Loucy (cell line): ENCODE measurements at regions not wholly inside any gene's neighbourhood (a gene's known extent, or its start where the extent isn't known, plus 50 kb on each side); places are given as distances from the start of the nearest gene placed in this dataset.

Experiments
- EZH2phosphoT487 ChIP-seq: fragments of 200-600 bp; IDR thresholded peaks from 2 replicates; pipeline ENCODE4 v1.6.1; 2018; ENCODE audit warnings: antibody characterized with exemption, mild to moderate bottlenecking, moderate library complexity, borderline replicate concordance
- TF ChIP-seq, protein P1 (sequence below): fragments of 200-600 bp; sonication (generic); conservative IDR thresholded peaks from 2 replicates; pipeline ENCODE4 v1.5.1; 2014; ENCODE audit warnings: mild to moderate bottlenecking, antibody characterized with exemption, low read length

DNA sequence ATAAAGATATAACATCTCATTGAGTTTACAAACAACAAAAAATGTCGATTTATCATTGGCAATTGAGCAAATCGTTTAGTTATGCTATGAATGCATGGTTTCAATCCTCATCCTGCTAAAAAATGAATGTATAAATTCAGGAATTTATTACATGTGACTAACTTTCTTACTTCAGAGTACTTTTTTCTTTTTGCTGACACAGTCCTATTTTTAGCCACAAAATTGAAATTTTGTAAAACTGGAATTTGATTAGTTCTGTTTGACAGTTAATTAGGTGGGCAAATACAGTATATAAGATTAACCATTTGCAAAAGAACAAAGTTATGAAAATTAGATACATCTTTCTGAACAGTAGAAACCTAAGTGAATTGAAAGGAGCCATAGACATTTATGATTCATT is 925.0 kb upstream of the CHORDC1 start:
- no peak for TF ChIP-seq EZH2phosphoT487
- TF ChIP-seq, protein P1, sequence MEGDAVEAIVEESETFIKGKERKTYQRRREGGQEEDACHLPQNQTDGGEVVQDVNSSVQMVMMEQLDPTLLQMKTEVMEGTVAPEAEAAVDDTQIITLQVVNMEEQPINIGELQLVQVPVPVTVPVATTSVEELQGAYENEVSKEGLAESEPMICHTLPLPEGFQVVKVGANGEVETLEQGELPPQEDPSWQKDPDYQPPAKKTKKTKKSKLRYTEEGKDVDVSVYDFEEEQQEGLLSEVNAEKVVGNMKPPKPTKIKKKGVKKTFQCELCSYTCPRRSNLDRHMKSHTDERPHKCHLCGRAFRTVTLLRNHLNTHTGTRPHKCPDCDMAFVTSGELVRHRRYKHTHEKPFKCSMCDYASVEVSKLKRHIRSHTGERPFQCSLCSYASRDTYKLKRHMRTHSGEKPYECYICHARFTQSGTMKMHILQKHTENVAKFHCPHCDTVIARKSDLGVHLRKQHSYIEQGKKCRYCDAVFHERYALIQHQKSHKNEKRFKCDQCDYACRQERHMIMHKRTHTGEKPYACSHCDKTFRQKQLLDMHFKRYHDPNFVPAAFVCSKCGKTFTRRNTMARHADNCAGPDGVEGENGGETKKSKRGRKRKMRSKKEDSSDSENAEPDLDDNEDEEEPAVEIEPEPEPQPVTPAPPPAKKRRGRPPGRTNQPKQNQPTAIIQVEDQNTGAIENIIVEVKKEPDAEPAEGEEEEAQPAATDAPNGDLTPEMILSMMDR = no peak
